Activated CD4-positive, alpha-beta T cell treated with anti-CD3 and anti-CD28 coated beads, Interleukin-2, amount 50 U/mL, for 16 hours (primary cell): ENCODE measurements at regions not wholly inside any gene's neighbourhood (a gene's known extent, or its start where the extent isn't known, plus 50 kb on each side); places are given as distances from the start of the nearest gene placed in this dataset.

Experiments
- DNase-seq: peaks from one replicate; pipeline ENCODE4 v3.0.0-alpha.2; 2020

GRCh38 chr12:74917743-74918142 is 291.9 kb downstream of the KCNC2 start:
- DNase-seq, result no peak

GRCh38 chr12:74918291-74918690 is 291.3 kb downstream of the KCNC2 start:
- DNase-seq, result no peak

DNA sequence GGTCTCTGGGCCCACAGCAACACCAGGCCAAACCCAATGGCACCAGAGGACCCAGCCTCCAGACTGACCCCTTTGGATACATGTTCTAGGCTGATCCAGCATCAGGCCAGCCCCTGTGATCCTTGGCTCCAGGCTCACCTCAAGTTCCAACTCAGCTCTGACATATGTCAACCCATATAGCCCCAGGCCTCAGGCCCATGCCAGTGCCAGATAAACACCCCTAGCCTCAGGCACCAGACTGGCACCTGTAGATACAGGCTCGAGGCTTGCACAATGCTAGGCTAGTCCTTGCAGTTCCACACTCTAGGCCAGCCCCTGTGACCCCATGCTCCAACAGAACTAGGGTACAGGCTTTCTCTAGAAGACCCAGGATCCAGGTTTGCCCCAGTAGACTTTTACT is 287.5 kb downstream of the KCNC2 start:
- DNase-seq, result no peak

- DNase-seq, result no peak
These were observed 287.0 kb downstream of the KCNC2 start for GRCh38 chr12:74922642-74923041.

DNA sequence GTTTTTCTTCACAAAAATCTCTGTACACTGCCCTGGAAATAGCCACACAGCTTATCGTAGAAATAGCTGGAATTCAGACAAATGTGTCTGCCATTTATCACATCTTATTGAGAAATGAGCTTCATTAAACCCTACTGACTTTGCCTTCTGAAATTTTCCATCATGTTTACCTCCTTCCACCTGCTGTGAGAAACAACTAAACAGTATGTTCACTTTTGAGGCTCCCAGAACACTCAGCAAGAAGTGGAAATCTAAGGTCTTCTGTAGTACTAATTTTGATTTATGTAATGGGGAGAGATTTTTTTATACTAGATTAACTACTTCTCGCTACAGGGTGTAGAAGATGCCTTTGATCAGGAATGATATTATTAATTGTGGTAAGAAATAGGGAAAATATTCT is 268.0 kb downstream of the KCNC2 start:
- no peak for DNase-seq

DNA sequence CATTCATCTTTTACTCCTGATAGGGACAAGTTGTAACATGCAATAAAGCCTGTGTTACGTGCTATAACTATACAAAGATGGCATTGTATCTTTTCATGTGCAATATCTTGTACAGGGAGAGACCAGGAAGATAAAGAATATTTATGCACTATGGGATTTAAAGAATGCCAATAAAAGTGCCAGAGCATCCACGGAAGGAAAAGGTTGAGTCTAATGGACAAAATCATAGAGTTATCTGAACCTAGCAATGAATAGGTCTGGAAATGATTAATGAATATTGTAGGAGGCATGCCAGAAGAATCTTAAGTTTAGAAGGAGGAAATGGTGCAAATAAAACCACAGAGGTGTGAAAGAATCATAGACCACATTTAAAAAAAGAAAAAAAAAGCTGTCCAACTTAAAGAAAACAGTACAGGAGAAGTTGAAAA is 263.9 kb downstream of the KCNC2 start:
- no peak for DNase-seq

DNA sequence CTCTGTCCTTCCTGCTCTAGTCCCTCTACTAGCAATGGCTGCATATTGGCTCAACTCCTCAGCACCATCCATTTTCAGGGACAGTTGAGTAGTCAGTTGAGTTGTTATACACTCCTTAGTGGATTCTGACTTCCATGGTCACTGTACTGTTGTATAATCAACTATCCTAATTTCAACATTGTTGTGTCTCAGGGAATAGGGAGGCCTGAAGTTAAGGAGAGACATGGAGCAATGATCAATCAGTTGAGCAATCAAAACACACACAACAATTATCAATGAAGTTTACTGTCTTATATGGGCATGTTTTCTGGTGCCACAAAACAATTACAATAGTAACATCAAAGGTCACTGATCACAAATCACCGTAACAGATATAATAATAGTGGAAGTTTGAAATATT is 255.9 kb downstream of the KCNC2 start:
- DNase-seq, result no peak

DNA sequence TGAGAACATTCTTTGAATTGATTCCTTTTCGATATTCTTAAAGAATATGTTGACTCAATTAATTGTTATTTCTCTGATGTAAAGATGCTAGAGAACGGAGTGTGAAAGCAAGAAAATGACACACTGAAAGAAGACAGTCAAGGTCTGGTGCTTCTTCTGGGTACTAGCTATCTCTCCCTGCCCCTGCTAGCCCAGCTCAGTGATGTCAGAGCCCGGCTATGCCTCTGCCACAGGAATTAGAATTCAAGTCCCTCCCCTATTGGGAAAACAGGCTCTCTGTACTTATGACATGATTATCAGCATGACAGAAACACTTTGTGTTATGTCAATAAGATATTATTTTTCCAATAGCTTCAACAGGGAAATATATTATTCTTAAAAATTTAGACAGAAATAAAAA is 252.4 kb downstream of the KCNC2 start:
- DNase-seq, result no peak

GRCh38 chr12:74957634-74958033 is 252.0 kb downstream of the KCNC2 start:
- DNase-seq, result no peak

- no peak for DNase-seq
These were observed 250.0 kb downstream of the KCNC2 start for GRCh38 chr12:74959657-74960056.

- no peak for DNase-seq
These were observed 246.3 kb downstream of the KCNC2 start for GRCh38 chr12:74963304-74963703.

DNA sequence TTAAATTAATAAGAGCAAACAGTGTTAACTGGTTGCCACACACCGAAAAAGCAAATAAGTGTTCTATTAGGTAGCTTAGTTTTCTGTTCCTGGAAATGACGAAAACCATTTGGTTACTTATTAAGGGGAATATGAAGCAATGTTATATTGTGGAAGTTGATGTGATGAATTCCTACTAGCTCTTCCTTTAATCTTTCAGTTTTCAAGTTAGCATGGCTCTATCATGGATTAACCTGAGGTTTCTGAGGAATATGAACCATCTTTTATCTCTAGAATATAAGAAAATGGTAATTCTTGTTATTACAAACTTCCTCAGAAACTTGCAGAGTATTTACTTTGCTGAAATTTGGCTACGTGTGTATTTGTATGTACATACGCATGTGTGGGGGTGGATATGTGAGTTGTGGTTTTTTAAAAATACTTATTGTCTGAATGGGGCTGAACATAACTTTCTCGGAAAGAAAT is 245.7 kb downstream of the KCNC2 start:
- DNase-seq, result no peak

- DNase-seq, result no peak
These were observed 245.2 kb downstream of the KCNC2 start for GRCh38 chr12:74964390-74964789.

DNA sequence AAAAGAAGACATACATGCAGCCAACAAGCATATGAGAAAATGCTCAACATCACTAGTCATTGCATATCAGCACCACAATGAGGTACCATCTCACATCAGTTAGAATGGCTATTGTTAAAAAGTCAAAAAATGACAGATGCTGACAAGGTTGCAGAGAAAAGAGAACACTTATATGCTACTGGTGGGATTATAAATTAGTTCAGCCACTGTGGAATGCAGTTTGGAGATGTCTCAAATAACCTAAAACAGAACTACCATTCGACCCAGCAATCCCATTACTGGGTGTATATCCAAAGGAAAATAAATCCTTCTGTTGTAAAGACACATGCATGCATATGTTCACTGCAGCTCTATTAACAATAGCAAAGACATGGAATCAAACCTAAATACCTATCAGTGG is 238.4 kb downstream of the KCNC2 start:
- no peak for DNase-seq

DNA sequence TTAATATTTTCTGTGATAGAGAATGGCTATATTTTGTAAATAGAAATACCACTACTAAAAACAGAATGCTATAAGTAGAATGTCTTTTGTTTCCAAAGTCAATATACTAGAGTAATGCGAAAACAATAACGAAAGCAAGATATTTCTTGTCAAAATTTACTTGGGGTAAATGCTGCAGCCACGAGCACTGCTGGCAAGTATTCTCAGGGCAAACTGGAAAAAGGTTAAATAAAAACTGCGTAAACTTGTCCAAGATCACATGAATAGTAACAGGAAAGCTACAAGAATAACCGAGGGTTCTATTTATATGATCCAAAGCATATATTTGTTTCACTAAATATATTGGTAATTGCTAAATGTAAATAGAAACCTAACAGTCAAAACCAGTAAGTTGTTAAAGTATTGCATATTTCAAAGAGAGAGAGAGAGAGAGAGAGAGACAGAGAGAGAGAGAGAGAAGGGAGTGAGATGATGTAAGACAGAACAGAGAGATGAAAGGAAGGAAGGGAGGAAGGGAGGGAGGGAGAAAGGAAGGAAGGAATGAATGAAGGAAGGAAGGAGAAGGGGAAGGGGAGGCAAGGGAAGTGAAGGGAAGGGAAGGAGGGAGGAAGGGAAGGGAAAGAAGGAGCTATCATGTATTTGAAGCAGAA is 231.7 kb downstream of the KCNC2 start:
- no peak for DNase-seq

GRCh38 chr12:74980510-74980909 is 229.1 kb downstream of the KCNC2 start:
- DNase-seq, result no peak

DNA sequence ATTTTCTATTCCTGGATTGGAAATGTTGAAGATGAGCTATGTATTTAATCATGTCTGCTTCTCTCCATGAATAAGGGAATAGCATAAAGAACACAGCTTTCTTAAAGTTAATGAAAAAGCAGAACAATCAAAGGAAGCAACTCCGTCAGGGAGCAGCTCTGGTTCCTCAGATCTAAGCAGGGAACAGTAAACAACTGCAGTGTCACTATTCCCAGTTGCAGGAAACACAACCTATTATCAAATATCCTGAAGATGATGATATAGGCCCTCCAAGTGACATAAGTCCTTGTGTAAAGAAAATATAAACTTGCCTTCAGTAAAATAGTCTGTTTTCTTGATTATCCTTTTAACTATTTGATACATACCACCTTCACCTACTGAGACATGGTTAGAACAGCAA is 228.1 kb downstream of the KCNC2 start:
- no peak for DNase-seq

- DNase-seq, result no peak
These were observed 225.7 kb downstream of the KCNC2 start for GRCh38 chr12:74983917-74984316.

- DNase-seq, result no peak
These were observed 225.0 kb downstream of the KCNC2 start for GRCh38 chr12:74984631-74985030.

- DNase-seq, result no peak
These were observed 224.2 kb downstream of the KCNC2 start for GRCh38 chr12:74985293-74985985.

DNA sequence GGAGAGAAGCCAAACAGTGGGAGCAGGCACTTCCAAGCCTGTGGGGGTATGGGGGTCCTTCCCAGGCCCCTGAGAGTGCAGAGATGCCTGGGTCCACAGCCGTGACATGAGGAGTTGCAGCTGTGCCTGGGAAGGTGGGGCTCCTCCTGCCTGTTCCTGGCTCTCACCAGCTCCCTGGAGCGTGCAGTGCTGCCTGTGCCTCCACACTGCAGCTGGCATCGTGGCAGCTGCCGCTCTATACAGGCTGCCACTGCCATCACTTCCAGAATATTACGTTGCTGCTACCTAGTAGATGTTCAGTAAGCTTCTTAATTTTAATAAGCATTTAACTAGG is 223.7 kb downstream of the KCNC2 start:
- no peak for DNase-seq

- DNase-seq, result no peak
These were observed 221.5 kb downstream of the KCNC2 start for GRCh38 chr12:74988156-74988555.
